ENCODE measurements at regions not wholly inside any gene's neighbourhood (a gene's known extent, or its start where the extent isn't known, plus 50 kb on each side); places are given as distances from the start of the nearest gene placed in this dataset.

GRCh38 chr16:86218479-86219170 is 291.7 kb upstream of the FOXF1 start:
- Histone ChIP-seq H3K36me3 (ENCODE audit: control insufficient read depth, insufficient read depth, low read length) (no peaks in the 10 kb centered on the region), H3K27me3 (ENCODE audit: control insufficient read depth, insufficient read depth, low read length, poor library complexity, severe bottlenecking) (peaks cover 28% of the 10 kb centered on the region), H3K4me3 (ENCODE audit: low read length) (no peak overlapping the region), H3K27ac (ENCODE audit: low read depth, low read length) (no peak overlapping the region), H3K9ac (ENCODE audit: extremely low read depth, low read length, poor library complexity, severe bottlenecking) (no peak overlapping the region), H3K4me1 (ENCODE audit: control insufficient read depth, insufficient read depth, low read length) (no peaks in the 10 kb centered on the region), H3K9me3 (ENCODE audit: control insufficient read depth, low read length) (no peaks in the 10 kb centered on the region)
- no peak for TF ChIP-seq CTCF (conservative IDR thresholded peaks at IDR 0.05)
- H3K4me1 Mint-ChIP-seq = no peaks in the 10 kb centered on the region
- peaks cover 20% of the 10 kb centered on the region for H3K27me3 Mint-ChIP-seq (ENCODE audit: insufficient read depth)
- no peaks in the 10 kb centered on the region for H3K36me3 Mint-ChIP-seq (ENCODE audit: low read depth)
- DNase-seq = no peak
- no peak overlapping the region for H3K4me3 Mint-ChIP-seq
- H3K27ac Mint-ChIP-seq = no peak overlapping the region
- H3K9me3 Mint-ChIP-seq = no peaks in the 10 kb centered on the region
- WGBS, 2 experiments (ENCODE audit: insufficient coverage in 1 of 2, insufficient read length in 1 of 2) = 72 to 85% methylated on average over 4 to 9 of the region's 9 CpGs

- no peaks in the 10 kb centered on the region for H3K4me1 Mint-ChIP-seq
- no peak overlapping the region for H3K27ac Mint-ChIP-seq
- no peak overlapping the region for H3K4me3 ChIP-seq (ENCODE audit: low read length)
- no peaks in the 10 kb centered on the region for H3K9me3 Mint-ChIP-seq
- peaks cover 40% of the 10 kb centered on the region for H3K27me3 ChIP-seq (ENCODE audit: control insufficient read depth, insufficient read depth, low read length, poor library complexity, severe bottlenecking)
- H3K9me3 ChIP-seq (ENCODE audit: control insufficient read depth, low read length) = no peaks in the 10 kb centered on the region
- DNase-seq = no peak
- no peak overlapping the region for H3K27ac ChIP-seq (ENCODE audit: low read depth, low read length)
- peaks cover 23% of the 10 kb centered on the region for H3K27me3 Mint-ChIP-seq (ENCODE audit: insufficient read depth)
- H3K9ac ChIP-seq (ENCODE audit: extremely low read depth, low read length, poor library complexity, severe bottlenecking) = no peak overlapping the region
- H3K4me1 ChIP-seq (ENCODE audit: control insufficient read depth, insufficient read depth, low read length) = no peaks in the 10 kb centered on the region
- H3K36me3 ChIP-seq (ENCODE audit: control insufficient read depth, insufficient read depth, low read length) = no peaks in the 10 kb centered on the region
- H3K4me3 Mint-ChIP-seq = no peak overlapping the region
- no peak for TF ChIP-seq CTCF (conservative IDR thresholded peaks at IDR 0.05)
- H3K36me3 Mint-ChIP-seq (ENCODE audit: low read depth) = no peaks in the 10 kb centered on the region
- 88 to 89% methylated on average over 15 to 22 of the region's 22 CpGs for WGBS, 2 experiments (ENCODE audit: insufficient coverage in 1 of 2, insufficient read length in 1 of 2)
These were observed 290.5 kb upstream of the FOXF1 start for GRCh38 chr16:86219655-86220445.

- Histone ChIP-seq H3K4me1 (ENCODE audit: control insufficient read depth, insufficient read depth, low read length) (no peaks in the 10 kb centered on the region), H3K36me3 (ENCODE audit: control insufficient read depth, insufficient read depth, low read length) (no peaks in the 10 kb centered on the region), H3K4me3 (ENCODE audit: low read length) (no peak overlapping the region), H3K9ac (ENCODE audit: extremely low read depth, low read length, poor library complexity, severe bottlenecking) (no peak overlapping the region), H3K9me3 (ENCODE audit: control insufficient read depth, low read length) (no peaks in the 10 kb centered on the region), H3K27ac (ENCODE audit: low read depth, low read length) (no peak overlapping the region), H3K27me3 (ENCODE audit: control insufficient read depth, insufficient read depth, low read length, poor library complexity, severe bottlenecking) (peaks cover 47% of the 10 kb centered on the region)
- Mint-ChIP-seq H3K9me3 (no peaks in the 10 kb centered on the region), H3K27me3 (ENCODE audit: insufficient read depth) (peaks cover 23% of the 10 kb centered on the region), H3K4me3 (no peak overlapping the region), H3K36me3 (ENCODE audit: low read depth) (no peaks in the 10 kb centered on the region), H3K4me1 (no peaks in the 10 kb centered on the region), H3K27ac (no peak overlapping the region)
- TF ChIP-seq CTCF (conservative IDR thresholded peaks at IDR 0.05) = no peak
- no peak for DNase-seq
These were observed 289.8 kb upstream of the FOXF1 start for GRCh38 chr16:86220561-86220960.

All from endodermal cell (in vitro differentiated cells).